ENCODE measurements at regions not wholly inside any gene's neighbourhood (a gene's known extent, or its start where the extent isn't known, plus 50 kb on each side); places are given as distances from the start of the nearest gene placed in this dataset.
"Not testable (repeated sequence)": the region's sequence is repeated elsewhere in the genome, so short reads cannot be mapped to it uniquely, and the experiment has no call there.

- H3K36me3 ChIP-seq (ENCODE audit: control insufficient read depth, insufficient read depth, low read length) = no peaks in the 10 kb centered on the region
- DNase-seq (ENCODE audit: low read depth, low spot score) = no peak
- no peaks in the 10 kb centered on the region for H3K9me3 ChIP-seq (ENCODE audit: control insufficient read depth, insufficient read depth, low read length)
- no CpG with 5 or more reads among the region's 4 CpGs for WGBS (ENCODE audit: insufficient coverage, insufficient read length)
- no peaks in the 10 kb centered on the region for H3K4me1 ChIP-seq (ENCODE audit: control insufficient read depth, insufficient read depth, low read length)
- H3K27ac ChIP-seq (ENCODE audit: low read length) = no peak overlapping the region
- no peak overlapping the region for H3K4me3 ChIP-seq (ENCODE audit: low read length)
- H3K27me3 ChIP-seq (ENCODE audit: control insufficient read depth, insufficient read depth, low read length) = no peaks in the 10 kb centered on the region
These were observed 63.1 kb upstream of the NDN start for GRCh38 chr15:23750179-23750578.

- no peak overlapping the region for H3K27ac ChIP-seq (ENCODE audit: low read length)
- no peaks in the 10 kb centered on the region for H3K4me1 ChIP-seq (ENCODE audit: control insufficient read depth, insufficient read depth, low read length)
- no peak for DNase-seq (ENCODE audit: low read depth, low spot score)
- no peaks in the 10 kb centered on the region for H3K36me3 ChIP-seq (ENCODE audit: control insufficient read depth, insufficient read depth, low read length)
- no peaks in the 10 kb centered on the region for H3K9me3 ChIP-seq (ENCODE audit: control insufficient read depth, insufficient read depth, low read length)
- no peak overlapping the region for H3K4me3 ChIP-seq (ENCODE audit: low read length)
- WGBS (ENCODE audit: insufficient coverage, insufficient read length) = no CpG with 5 or more reads among the region's 1 CpG
- H3K27me3 ChIP-seq (ENCODE audit: control insufficient read depth, insufficient read depth, low read length) = no peaks in the 10 kb centered on the region
These were observed 63.7 kb upstream of the NDN start for GRCh38 chr15:23750776-23751175.

GRCh38 chr15:23753248-23753647 is 66.1 kb upstream of the NDN start:
- DNase-seq (ENCODE audit: low read depth, low spot score) = no peak
- WGBS (ENCODE audit: insufficient coverage, insufficient read length) = no CpG with 5 or more reads among the region's 2 CpGs
- no peak overlapping the region for H3K27ac ChIP-seq (ENCODE audit: low read length)
- no peaks in the 10 kb centered on the region for H3K27me3 ChIP-seq (ENCODE audit: control insufficient read depth, insufficient read depth, low read length)
- H3K9me3 ChIP-seq (ENCODE audit: control insufficient read depth, insufficient read depth, low read length) = 0 out of 2 replicates have a peak, but pooled peaks cover 1% of the 10 kb centered on the region
- no peak overlapping the region for H3K4me3 ChIP-seq (ENCODE audit: low read length)
- H3K4me1 ChIP-seq (ENCODE audit: control insufficient read depth, insufficient read depth, low read length) = no peaks in the 10 kb centered on the region
- H3K36me3 ChIP-seq (ENCODE audit: control insufficient read depth, insufficient read depth, low read length) = no peaks in the 10 kb centered on the region

GRCh38 chr15:23758891-23759290 is 71.8 kb upstream of the NDN start:
- Histone ChIP-seq H3K9me3 (ENCODE audit: control insufficient read depth, insufficient read depth, low read length) (peaks cover 1% of the 10 kb centered on the region; the same call in 1 of the 2 replicates), H3K36me3 (ENCODE audit: control insufficient read depth, insufficient read depth, low read length) (no peaks in the 10 kb centered on the region), H3K4me3 (ENCODE audit: low read length) (no peak overlapping the region), H3K27ac (ENCODE audit: low read length) (no peak overlapping the region), H3K4me1 (ENCODE audit: control insufficient read depth, insufficient read depth, low read length) (no peaks in the 10 kb centered on the region), H3K27me3 (ENCODE audit: control insufficient read depth, insufficient read depth, low read length) (no peaks in the 10 kb centered on the region)
- DNase-seq (ENCODE audit: low read depth, low spot score) = no peak
- WGBS (ENCODE audit: insufficient coverage, insufficient read length) = no CpG with 5 or more reads among the region's 7 CpGs

- peak; percentile 25 for DNase-seq (ENCODE audit: low read depth, low spot score)
- no peak overlapping the region for H3K4me3 ChIP-seq (ENCODE audit: low read length)
- peaks cover 1% of the 10 kb centered on the region; the same call in 1 of the 2 replicates for H3K9me3 ChIP-seq (ENCODE audit: control insufficient read depth, insufficient read depth, low read length)
- no CpG with 5 or more reads among the region's 4 CpGs for WGBS (ENCODE audit: insufficient coverage, insufficient read length)
- H3K36me3 ChIP-seq (ENCODE audit: control insufficient read depth, insufficient read depth, low read length) = no peaks in the 10 kb centered on the region
- H3K4me1 ChIP-seq (ENCODE audit: control insufficient read depth, insufficient read depth, low read length) = no peaks in the 10 kb centered on the region
- H3K27me3 ChIP-seq (ENCODE audit: control insufficient read depth, insufficient read depth, low read length) = no peaks in the 10 kb centered on the region
- H3K27ac ChIP-seq (ENCODE audit: low read length) = no peak overlapping the region
These were observed 72.9 kb upstream of the NDN start for GRCh38 chr15:23760024-23760423.

GRCh38 chr15:23761386-23761785 is 74.3 kb upstream of the NDN start:
- no peak overlapping the region for H3K27ac ChIP-seq (ENCODE audit: low read length)
- H3K4me3 ChIP-seq (ENCODE audit: low read length) = no peak overlapping the region
- H3K4me1 ChIP-seq (ENCODE audit: control insufficient read depth, insufficient read depth, low read length) = no peaks in the 10 kb centered on the region
- H3K9me3 ChIP-seq (ENCODE audit: control insufficient read depth, insufficient read depth, low read length) = peaks cover 1% of the 10 kb centered on the region; the same call in 1 of the 2 replicates
- H3K36me3 ChIP-seq (ENCODE audit: control insufficient read depth, insufficient read depth, low read length) = no peaks in the 10 kb centered on the region
- DNase-seq (ENCODE audit: low read depth, low spot score) = no peak
- WGBS (ENCODE audit: insufficient coverage, insufficient read length) = no CpG with 5 or more reads among the region's 6 CpGs
- H3K27me3 ChIP-seq (ENCODE audit: control insufficient read depth, insufficient read depth, low read length) = no peaks in the 10 kb centered on the region

GRCh38 chr15:23762026-23762425 is 74.9 kb upstream of the NDN start:
- DNase-seq (ENCODE audit: low read depth, low spot score) = no peak
- H3K4me1 ChIP-seq (ENCODE audit: control insufficient read depth, insufficient read depth, low read length) = no peaks in the 10 kb centered on the region
- no CpG with 5 or more reads among the region's 8 CpGs for WGBS (ENCODE audit: insufficient coverage, insufficient read length)
- H3K27me3 ChIP-seq (ENCODE audit: control insufficient read depth, insufficient read depth, low read length) = no peaks in the 10 kb centered on the region
- no peaks in the 10 kb centered on the region for H3K36me3 ChIP-seq (ENCODE audit: control insufficient read depth, insufficient read depth, low read length)
- H3K4me3 ChIP-seq (ENCODE audit: low read length) = no peak overlapping the region
- no peak overlapping the region for H3K27ac ChIP-seq (ENCODE audit: low read length)
- H3K9me3 ChIP-seq (ENCODE audit: control insufficient read depth, insufficient read depth, low read length) = peaks cover 1% of the 10 kb centered on the region; the same call in 1 of the 2 replicates

- no CpG with 5 or more reads among the region's 9 CpGs for WGBS (ENCODE audit: insufficient coverage, insufficient read length)
These were observed 75.9 kb upstream of the NDN start for GRCh38 chr15:23763021-23763420.

GRCh38 chr15:23764306-23764705 is 77.2 kb upstream of the NDN start:
- H3K27ac ChIP-seq (ENCODE audit: low read length) = no peak overlapping the region
- no peaks in the 10 kb centered on the region for H3K4me1 ChIP-seq (ENCODE audit: control insufficient read depth, insufficient read depth, low read length)
- no CpG with 5 or more reads among the region's 3 CpGs for WGBS (ENCODE audit: insufficient coverage, insufficient read length)
- H3K36me3 ChIP-seq (ENCODE audit: control insufficient read depth, insufficient read depth, low read length) = no peaks in the 10 kb centered on the region
- H3K4me3 ChIP-seq (ENCODE audit: low read length) = no peak overlapping the region
- H3K27me3 ChIP-seq (ENCODE audit: control insufficient read depth, insufficient read depth, low read length) = no peaks in the 10 kb centered on the region
- DNase-seq (ENCODE audit: low read depth, low spot score) = no peak
- no peaks in the 10 kb centered on the region; the same call in 1 of the 2 replicates for H3K9me3 ChIP-seq (ENCODE audit: control insufficient read depth, insufficient read depth, low read length)

More at GRCh38 chr15:23763021-23763420, 75.9 kb upstream of the NDN start:
- no peaks in the 10 kb centered on the region for H3K36me3 ChIP-seq (ENCODE audit: control insufficient read depth, insufficient read depth, low read length)
- H3K9me3 ChIP-seq (ENCODE audit: control insufficient read depth, insufficient read depth, low read length) = no peaks in the 10 kb centered on the region; the same call in 1 of the 2 replicates
- DNase-seq (ENCODE audit: low read depth, low spot score) = no peak
- no peaks in the 10 kb centered on the region for H3K27me3 ChIP-seq (ENCODE audit: control insufficient read depth, insufficient read depth, low read length)
- no peak overlapping the region for H3K4me3 ChIP-seq (ENCODE audit: low read length)
- no peaks in the 10 kb centered on the region for H3K4me1 ChIP-seq (ENCODE audit: control insufficient read depth, insufficient read depth, low read length)
- no peak overlapping the region for H3K27ac ChIP-seq (ENCODE audit: low read length)

- WGBS (ENCODE audit: insufficient coverage, insufficient read length) = no CpG with 5 or more reads among the region's 4 CpGs
- DNase-seq (ENCODE audit: low read depth, low spot score) = no peak
- Histone ChIP-seq H3K27me3 (ENCODE audit: control insufficient read depth, insufficient read depth, low read length) (no peaks in the 10 kb centered on the region), H3K36me3 (ENCODE audit: control insufficient read depth, insufficient read depth, low read length) (no peaks in the 10 kb centered on the region), H3K9me3 (ENCODE audit: control insufficient read depth, insufficient read depth, low read length) (no peaks in the 10 kb centered on the region), H3K4me3 (ENCODE audit: low read length) (no peak overlapping the region), H3K4me1 (ENCODE audit: control insufficient read depth, insufficient read depth, low read length) (no peaks in the 10 kb centered on the region), H3K27ac (ENCODE audit: low read length) (no peak overlapping the region)
These were observed 77.6 kb upstream of the NDN start for GRCh38 chr15:23764716-23765115.

- not testable (repeated sequence) for H3K4me3 ChIP-seq (ENCODE audit: low read length); DNase-seq (ENCODE audit: low read depth, low spot score); H3K27me3 ChIP-seq (ENCODE audit: control insufficient read depth, insufficient read depth, low read length); H3K27ac ChIP-seq (ENCODE audit: low read length); H3K4me1 ChIP-seq (ENCODE audit: control insufficient read depth, insufficient read depth, low read length); H3K36me3 ChIP-seq (ENCODE audit: control insufficient read depth, insufficient read depth, low read length); H3K9me3 ChIP-seq (ENCODE audit: control insufficient read depth, insufficient read depth, low read length)
- no CpG with 5 or more reads among the region's 2 CpGs for WGBS (ENCODE audit: insufficient coverage, insufficient read length)
These were observed 79.7 kb upstream of the NDN start for GRCh38 chr15:23766779-23767178.

Measured in iPS DF 6.9 (cell line).